ENCODE measurements at regions not wholly inside any gene's neighbourhood (a gene's known extent, or its start where the extent isn't known, plus 50 kb on each side); places are given as distances from the start of the nearest gene placed in this dataset.

DNA sequence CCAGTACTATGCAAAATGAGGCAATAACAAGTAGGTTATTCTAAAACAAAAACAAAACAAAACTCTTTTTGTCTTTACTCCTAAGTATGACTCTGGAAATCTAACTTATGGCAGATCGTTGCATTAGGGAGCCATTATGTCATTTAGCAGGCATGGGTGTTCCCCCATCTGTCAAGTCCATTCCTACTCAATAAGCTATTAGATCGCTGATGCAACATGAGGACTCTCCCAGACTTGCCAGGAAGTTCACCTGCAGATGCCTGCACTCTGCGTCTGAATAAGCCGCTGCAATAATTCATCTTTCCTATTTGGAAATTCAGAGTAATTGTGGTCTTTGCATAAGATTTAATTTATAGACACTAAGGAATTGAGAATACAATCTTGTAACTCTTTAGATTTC, 585.0 kb downstream of the KIF4B start:
- TF ChIP-seq, protein P1, sequence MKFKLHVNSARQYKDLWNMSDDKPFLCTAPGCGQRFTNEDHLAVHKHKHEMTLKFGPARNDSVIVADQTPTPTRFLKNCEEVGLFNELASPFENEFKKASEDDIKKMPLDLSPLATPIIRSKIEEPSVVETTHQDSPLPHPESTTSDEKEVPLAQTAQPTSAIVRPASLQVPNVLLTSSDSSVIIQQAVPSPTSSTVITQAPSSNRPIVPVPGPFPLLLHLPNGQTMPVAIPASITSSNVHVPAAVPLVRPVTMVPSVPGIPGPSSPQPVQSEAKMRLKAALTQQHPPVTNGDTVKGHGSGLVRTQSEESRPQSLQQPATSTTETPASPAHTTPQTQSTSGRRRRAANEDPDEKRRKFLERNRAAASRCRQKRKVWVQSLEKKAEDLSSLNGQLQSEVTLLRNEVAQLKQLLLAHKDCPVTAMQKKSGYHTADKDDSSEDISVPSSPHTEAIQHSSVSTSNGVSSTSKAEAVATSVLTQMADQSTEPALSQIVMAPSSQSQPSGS (IDR thresholded peaks at IDR 0.05; ENCODE audit: low read length): no peak
- TF ChIP-seq, protein P2, sequence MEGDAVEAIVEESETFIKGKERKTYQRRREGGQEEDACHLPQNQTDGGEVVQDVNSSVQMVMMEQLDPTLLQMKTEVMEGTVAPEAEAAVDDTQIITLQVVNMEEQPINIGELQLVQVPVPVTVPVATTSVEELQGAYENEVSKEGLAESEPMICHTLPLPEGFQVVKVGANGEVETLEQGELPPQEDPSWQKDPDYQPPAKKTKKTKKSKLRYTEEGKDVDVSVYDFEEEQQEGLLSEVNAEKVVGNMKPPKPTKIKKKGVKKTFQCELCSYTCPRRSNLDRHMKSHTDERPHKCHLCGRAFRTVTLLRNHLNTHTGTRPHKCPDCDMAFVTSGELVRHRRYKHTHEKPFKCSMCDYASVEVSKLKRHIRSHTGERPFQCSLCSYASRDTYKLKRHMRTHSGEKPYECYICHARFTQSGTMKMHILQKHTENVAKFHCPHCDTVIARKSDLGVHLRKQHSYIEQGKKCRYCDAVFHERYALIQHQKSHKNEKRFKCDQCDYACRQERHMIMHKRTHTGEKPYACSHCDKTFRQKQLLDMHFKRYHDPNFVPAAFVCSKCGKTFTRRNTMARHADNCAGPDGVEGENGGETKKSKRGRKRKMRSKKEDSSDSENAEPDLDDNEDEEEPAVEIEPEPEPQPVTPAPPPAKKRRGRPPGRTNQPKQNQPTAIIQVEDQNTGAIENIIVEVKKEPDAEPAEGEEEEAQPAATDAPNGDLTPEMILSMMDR (IDR thresholded peaks at IDR 0.05; ENCODE audit: control extremely low read depth in 1 of 3, insufficient read depth in 1 of 3, low read depth in 1 of 3, low read length in 3 of 3): no peak
- TF ChIP-seq TAF7 (optimal IDR thresholded peaks at IDR 0.05; ENCODE audit: borderline replicate concordance, low read depth, low read length) (no peak), SP1 (IDR thresholded peaks at IDR 0.05; ENCODE audit: low read depth, low read length) (no peak), CHD2 (IDR thresholded peaks at IDR 0.05; ENCODE audit: low read length) (no peak), ZNF274 (IDR thresholded peaks at IDR 0.05; ENCODE audit: borderline replicate concordance, extremely low read depth, low read length) (no peak), MAFK (IDR thresholded peaks at IDR 0.05; ENCODE audit: low read depth, low read length) (no peak)
- TF ChIP-seq, protein P3, sequence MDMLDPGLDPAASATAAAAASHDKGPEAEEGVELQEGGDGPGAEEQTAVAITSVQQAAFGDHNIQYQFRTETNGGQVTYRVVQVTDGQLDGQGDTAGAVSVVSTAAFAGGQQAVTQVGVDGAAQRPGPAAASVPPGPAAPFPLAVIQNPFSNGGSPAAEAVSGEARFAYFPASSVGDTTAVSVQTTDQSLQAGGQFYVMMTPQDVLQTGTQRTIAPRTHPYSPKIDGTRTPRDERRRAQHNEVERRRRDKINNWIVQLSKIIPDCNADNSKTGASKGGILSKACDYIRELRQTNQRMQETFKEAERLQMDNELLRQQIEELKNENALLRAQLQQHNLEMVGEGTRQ (IDR thresholded peaks at IDR 0.05; ENCODE audit: low read length): no peak
- TF ChIP-seq, protein P4, sequence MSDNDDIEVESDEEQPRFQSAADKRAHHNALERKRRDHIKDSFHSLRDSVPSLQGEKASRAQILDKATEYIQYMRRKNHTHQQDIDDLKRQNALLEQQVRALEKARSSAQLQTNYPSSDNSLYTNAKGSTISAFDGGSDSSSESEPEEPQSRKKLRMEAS (IDR thresholded peaks at IDR 0.05): no peak

All from H1 (cell line).